Stimulated activated CD4-positive, alpha-beta T cell treated with anti-CD3 and anti-CD28 coated beads, Interleukin-15, amount 100 ng/mL, for 24 hours (primary cell): ENCODE measurements at regions not wholly inside any gene's neighbourhood (a gene's known extent, or its start where the extent isn't known, plus 50 kb on each side); places are given as distances from the start of the nearest gene placed in this dataset.
"Not testable (repeated sequence)": the region's sequence is repeated elsewhere in the genome, so short reads cannot be mapped to it uniquely, and the experiment has no call there.

Experiments
- DNase-seq: peaks from one replicate; pipeline ENCODE4 v3.0.0-alpha.2; 2020

DNA sequence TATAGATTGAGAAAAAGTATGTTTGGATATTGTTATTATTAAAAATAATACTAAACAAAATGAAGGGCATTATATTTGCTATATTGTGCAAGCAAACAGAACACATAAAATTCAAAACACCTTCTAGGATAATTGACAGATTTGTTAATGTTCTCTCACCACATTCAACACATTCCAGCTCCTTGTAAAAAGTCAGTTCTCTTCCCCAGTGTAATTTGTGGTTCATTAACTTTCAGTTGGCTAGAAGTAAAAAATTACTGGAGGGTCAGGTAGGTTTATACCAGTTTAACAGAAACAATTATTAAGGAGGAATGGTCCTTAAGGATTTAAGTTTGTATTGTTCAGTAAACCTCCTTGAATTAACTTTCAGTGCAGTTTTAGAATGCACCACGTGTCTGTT, 1235.3 kb upstream of the ADGRL2 start:
- DNase-seq, result no peak

- DNase-seq, result no peak
Observed at GRCh38 chr1:80542231-80542630, 1258.5 kb upstream of the ADGRL2 start.

DNA sequence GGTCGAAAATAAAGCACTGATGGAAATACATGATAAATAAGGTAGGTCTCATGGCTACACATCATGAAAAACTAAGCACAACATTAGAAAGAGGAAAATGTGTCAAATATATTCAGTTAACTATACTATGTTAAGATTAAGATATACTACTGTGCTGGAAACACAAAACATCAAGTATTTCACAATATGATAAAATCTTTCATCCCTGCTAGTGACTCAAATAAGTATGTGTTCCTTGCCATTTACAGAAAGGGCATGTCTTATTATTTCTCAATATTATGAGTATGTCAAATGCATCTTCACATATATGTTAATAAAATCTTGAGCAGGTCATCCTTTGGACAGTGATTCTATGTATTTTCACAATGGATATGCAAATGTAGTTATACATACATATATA, 1260.1 kb upstream of the ADGRL2 start:
- DNase-seq, result no peak

DNA sequence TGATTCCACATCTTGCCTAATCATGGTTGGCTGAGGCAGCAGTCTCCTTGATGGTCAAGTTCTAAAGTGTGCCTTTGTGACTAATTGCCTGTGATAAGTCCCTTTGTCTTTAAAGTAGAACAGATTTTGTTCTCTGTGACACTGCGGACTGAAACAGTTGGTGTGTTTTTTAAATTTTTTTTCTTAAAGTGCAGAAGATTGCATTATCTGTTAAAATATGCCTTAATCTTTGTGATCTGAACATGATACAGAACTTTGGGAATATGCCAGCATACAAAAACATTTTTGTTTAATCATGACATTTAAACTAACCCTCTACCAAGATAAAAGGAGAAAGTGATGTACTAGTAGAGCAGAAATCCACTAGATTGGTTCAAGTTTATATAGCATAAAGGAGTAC, 1260.6 kb upstream of the ADGRL2 start:
- no peak for DNase-seq

- not testable (repeated sequence) for DNase-seq
Observed at GRCh38 chr1:80539298-80539697, 1261.4 kb upstream of the ADGRL2 start.

DNA sequence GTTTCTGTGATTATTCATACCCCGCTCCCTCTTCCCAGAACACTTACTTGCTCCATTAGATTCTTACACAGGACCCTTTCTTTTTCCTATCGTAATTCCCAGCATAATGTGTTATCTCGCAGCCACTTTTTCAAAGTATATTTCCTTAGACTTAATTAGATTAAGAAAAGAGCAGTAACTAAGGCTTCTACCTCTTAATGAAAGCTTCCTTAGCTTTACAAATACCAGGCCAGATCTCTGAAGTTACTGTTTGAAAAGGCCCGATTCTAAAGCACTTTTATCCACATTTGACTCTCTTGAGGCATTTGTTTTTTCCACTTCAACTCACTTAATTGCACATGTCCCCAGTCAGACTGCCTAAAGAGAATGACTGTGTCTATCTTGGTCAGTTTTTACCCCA, 1264.3 kb upstream of the ADGRL2 start:
- no peak for DNase-seq

GRCh38 chr1:80535466-80535865, 1265.3 kb upstream of the ADGRL2 start:
- DNase-seq, result no peak

- no peak for DNase-seq
Observed at GRCh38 chr1:80534606-80535360, 1266.0 kb upstream of the ADGRL2 start.

DNA sequence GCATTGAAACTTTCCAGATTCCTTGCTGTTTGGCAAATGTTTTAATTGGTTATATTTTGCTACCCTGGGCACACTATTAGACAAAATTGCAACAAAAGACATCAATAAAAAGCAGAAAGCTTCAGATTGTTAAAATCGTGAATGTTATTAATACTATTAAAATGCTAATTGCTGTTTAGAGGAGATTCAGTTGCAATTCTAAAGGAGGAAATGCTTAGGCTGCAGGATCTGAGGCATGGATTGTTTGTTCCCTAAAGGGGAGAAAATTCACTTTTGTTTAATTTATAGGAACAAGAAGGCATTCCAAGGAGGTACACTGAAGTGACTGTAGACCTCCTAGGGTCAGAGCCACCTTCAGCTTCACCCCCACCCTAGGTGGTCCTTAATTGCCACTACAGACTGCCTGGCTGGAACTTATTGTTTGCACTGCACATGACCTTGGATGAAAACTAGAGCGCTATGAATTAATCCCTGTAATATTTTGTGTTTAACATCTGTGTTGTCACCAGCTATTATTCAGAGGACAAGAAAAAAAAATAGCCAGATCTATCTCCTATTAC, 1266.9 kb upstream of the ADGRL2 start:
- DNase-seq, result no peak

GRCh38 chr1:80533093-80533492, 1267.6 kb upstream of the ADGRL2 start:
- DNase-seq, result no peak

DNA sequence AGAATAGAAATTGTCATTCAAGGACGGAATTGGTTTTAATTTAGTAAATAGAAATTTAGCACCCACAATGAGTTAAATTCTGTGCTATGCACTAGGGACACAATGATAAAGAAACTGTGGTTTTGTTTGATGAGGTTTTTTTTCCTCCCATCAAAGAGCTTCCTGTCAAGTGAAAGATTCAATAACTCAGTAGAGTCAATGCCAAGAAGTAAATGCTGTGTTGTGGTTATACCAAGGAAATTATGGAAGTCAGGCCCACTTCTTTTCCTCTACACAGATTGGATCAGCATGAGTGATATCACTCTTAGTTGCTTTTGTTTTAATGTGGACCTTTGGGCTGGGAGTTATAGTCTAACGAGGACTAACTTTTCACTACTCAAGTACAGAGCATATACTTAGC, 1269.6 kb upstream of the ADGRL2 start:
- DNase-seq, result no peak

GRCh38 chr1:80529546-80529945, 1271.2 kb upstream of the ADGRL2 start:
- DNase-seq, result no peak

DNA sequence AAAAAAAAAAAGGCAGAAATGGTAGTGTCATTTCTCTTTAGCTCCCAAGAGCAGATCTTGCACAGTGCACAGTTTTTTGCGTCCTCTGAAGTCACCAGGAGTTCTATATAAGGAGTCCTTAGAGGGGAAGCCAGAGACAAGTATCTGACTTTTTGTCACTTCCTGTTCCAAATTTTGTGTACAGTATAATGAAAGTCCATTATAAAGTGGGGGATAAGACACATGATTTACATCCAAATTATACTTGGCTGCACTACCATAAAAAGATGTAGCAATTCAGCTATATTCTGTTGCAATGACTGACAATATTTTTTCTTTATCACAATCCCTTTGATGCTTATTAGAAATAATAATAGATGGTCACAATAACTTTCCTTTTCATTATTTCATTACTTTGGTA, 1276.9 kb upstream of the ADGRL2 start:
- no peak for DNase-seq

- DNase-seq, result not testable (repeated sequence)
Observed at GRCh38 chr1:80523071-80523470, 1277.7 kb upstream of the ADGRL2 start.

- DNase-seq, result no peak
Observed at GRCh38 chr1:80520949-80521348, 1279.8 kb upstream of the ADGRL2 start.

- no peak for DNase-seq
Observed at GRCh38 chr1:80517062-80517461, 1283.7 kb upstream of the ADGRL2 start.

- DNase-seq, result no peak
Observed at GRCh38 chr1:80509965-80510522, 1290.7 kb upstream of the ADGRL2 start.

DNA sequence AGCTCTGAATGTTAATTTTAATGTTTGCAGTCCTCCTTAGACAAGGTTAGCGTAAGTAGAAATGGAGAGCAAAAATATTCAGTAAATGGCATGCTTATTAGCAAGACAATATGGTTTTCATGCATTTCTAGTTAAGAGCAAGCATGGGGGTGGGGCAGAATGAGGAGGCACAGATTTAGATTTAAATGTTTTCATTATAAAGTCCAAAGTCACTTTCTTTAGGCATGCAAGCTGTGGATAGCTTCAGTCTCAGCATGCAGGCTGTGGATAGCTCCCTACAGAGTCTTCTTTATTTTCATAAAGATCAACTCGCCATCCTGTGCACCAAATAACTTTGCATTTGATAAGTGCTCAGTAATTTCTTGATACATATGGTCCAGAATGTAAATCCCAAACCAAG, 1294.5 kb upstream of the ADGRL2 start:
- DNase-seq, result no peak

GRCh38 chr1:80498673-80499072, 1302.1 kb upstream of the ADGRL2 start:
- DNase-seq, result no peak

DNA sequence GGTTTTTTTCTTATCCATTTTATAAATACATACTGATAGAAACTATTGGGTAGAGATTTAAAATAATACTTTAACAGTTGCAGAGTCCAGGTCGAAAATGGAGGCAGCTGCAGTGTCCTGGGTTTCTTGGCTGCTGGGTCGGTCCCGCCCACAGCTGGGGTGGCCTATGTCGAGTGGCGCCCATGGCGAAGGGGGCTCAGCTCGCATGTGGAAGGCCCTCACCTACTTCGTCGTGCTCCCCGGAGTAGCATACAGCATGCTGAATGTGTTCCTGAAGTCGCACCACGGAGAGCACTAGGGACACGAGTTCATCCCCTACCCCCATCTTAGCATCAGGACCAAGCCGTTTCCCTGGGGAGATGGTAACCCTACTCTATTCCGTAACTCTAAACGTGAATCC, 1304.9 kb upstream of the ADGRL2 start:
- DNase-seq, result no peak

- no peak for DNase-seq
Observed at GRCh38 chr1:80472145-80472544, 1328.6 kb upstream of the ADGRL2 start.

GRCh38 chr1:80468356-80468755, 1332.4 kb upstream of the ADGRL2 start:
- DNase-seq, result no peak

GRCh38 chr1:80462006-80462405, 1338.7 kb upstream of the ADGRL2 start:
- no peak for DNase-seq

DNA sequence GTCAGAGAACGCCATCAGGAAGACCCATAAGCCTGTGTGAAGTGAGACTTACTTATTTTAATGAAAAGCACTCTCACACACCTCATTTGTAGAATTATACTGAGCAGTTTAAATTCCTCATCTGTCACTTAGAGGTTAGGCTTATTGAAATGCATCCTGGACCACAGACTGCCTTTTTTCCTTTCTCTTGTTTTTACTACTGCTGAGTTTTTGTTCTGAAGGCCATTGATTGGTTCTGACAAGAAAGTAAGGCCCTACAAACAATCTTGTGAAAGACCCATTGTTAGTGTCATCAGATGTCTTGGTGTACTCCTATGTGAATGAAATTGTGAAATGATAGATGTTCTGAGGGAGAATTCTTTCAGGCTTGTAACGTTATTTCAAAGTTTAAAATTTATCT, 1343.3 kb upstream of the ADGRL2 start:
- DNase-seq, result no peak

DNA sequence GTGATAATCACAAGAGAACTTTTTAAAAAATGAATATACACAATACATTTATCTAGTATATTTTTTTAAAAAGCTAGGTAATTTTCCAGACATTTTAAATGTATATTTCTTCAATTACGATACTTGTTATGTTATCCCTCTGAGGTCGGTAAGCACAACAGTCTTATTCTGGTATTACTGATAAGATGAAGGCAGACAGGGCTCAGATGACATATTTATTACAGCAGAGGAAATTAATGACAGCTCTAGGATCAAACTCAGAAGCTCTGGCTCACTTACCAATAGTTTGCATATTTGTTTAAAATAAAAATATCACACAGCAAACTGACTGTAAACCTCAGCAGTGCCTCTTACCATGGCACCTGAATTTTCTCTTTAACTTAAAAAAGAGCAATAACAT, 1347.0 kb upstream of the ADGRL2 start:
- DNase-seq, result no peak
